B cell (primary cell): ENCODE measurements at regions not wholly inside any gene's neighbourhood (a gene's known extent, or its start where the extent isn't known, plus 50 kb on each side); places are given as distances from the start of the nearest gene placed in this dataset.

ENCODE experiments used
- ATAC-seq: fragments of 200-7000 bp; cut with Tn5 transposase; one replicate; pipeline ENCODE4 v1.10.0; 2021; ENCODE audit warnings: low read depth, mild to moderate bottlenecking, moderate number of reproducible peaks, moderate library complexity
- CTCF ChIA-PET: fragments of 350-600 bp; sonication (Branson Sonifier 250); formaldehyde crosslinking; loops from one replicate; lab custom pipeline; 2021; ENCODE audit warnings: antibody characterized with exemption, inconsistent platforms; lab: Charles Lee
- POLR2A ChIA-PET: fragments of 350-600 bp; sonication (Branson Sonifier 250); formaldehyde crosslinking; loops from one replicate; lab custom pipeline; 2021; ENCODE audit warnings: antibody characterized with exemption; lab: Charles Lee
- DNase-seq: peaks from one replicate; pipeline ENCODE4 v3.0.0; 2013
- H2AFZ ChIP-seq: 2 replicates; pipeline ENCODE4 v1.6.1; 2012; ENCODE audit warnings: mild to moderate bottlenecking, low read depth, low read length; ENCODE audit not compliant: insufficient read depth, poor library complexity, severe bottlenecking
- H3K27ac ChIP-seq, 2 donors: 1 replicate in 1 of 2; 2 replicates in 1 of 2; pipeline ENCODE4 v1.5.1; 2012 to 2013; ENCODE audit warnings: low read length in 2 of 2, mild to moderate bottlenecking in 2 of 2, moderate library complexity in 1 of 2
- H3K27me3 ChIP-seq, 4 experiments: fragments of 200-600 bp in 1 of 4; sonication (generic) in 1 of 4; replicated peaks in 1 of 4; 1 replicate in 2 of 4; 2 replicates in 2 of 4; pipeline versions ENCODE4 v1.6.1 to v1.7.0; 2013 to 2016; ENCODE audit warnings: low read length in 3 of 4, mild to moderate bottlenecking in 2 of 4, mixed read lengths in 1 of 4, moderate library complexity in 1 of 4; ENCODE audit not compliant: insufficient read depth in 4 of 4, control insufficient read depth in 3 of 4; ENCODE audit errors: control extremely low read depth in 1 of 4
- H3K36me3 ChIP-seq, 2 experiments: replicated peaks in 1 of 2; 1 replicate in 1 of 2; 2 replicates in 1 of 2; pipeline versions ENCODE4 v1.6.1 to v1.7.1; 2013; ENCODE audit warnings: low read length in 1 of 2; ENCODE audit not compliant: insufficient read depth in 2 of 2, control insufficient read depth in 1 of 2; ENCODE audit errors: control extremely low read depth in 1 of 2, extremely low read depth in 1 of 2
- H3K4me1 ChIP-seq, 2 donors: fragments of 200-600 bp in 1 of 2; sonication (generic) in 1 of 2; 1 replicate in 1 of 2; 2 replicates in 1 of 2; pipeline versions ENCODE4 v1.5.1 to v1.6.1; 2013 to 2017; ENCODE audit warnings: low read length in 2 of 2; ENCODE audit not compliant: control insufficient read depth in 2 of 2, insufficient read depth in 2 of 2
- H3K4me2 ChIP-seq: replicated peaks from 2 replicates; pipeline ENCODE3; 2012; ENCODE audit warnings: mild to moderate bottlenecking, low read depth, low read length; ENCODE audit not compliant: poor library complexity, severe bottlenecking
- H3K4me3 ChIP-seq, 5 experiments: fragments of 200-600 bp in 1 of 5; sonication (generic) in 1 of 5; 1 replicate in 3 of 5; 2 replicates in 2 of 5; pipeline versions ENCODE4 v1.5.1 to v1.7.0; 2011 to 2016; ENCODE audit warnings: low read length in 4 of 5, mild to moderate bottlenecking in 4 of 5, low read depth in 2 of 5, control low read depth in 1 of 5, moderate library complexity in 1 of 5; ENCODE audit not compliant: insufficient read depth in 1 of 5; ENCODE audit errors: control extremely low read depth in 1 of 5, extremely low read depth in 1 of 5
- H3K79me2 ChIP-seq: fragments of 200-600 bp; sonication (generic); one replicate; pipeline ENCODE4 v1.6.0; 2016; ENCODE audit warnings: low read length; ENCODE audit not compliant: control insufficient read depth, insufficient read depth
- H3K9ac ChIP-seq: fragments of 200-600 bp; sonication (generic); 2 replicates; pipeline ENCODE4 v1.6.1; 2017; ENCODE audit warnings: mild to moderate bottlenecking, low read length, moderate library complexity
- H3K9me3 ChIP-seq, 3 donors: one replicate each; pipeline versions ENCODE4 v1.6.1 to v1.7.1; 2013; ENCODE audit warnings: low read length in 2 of 3; ENCODE audit not compliant: control insufficient read depth in 2 of 3, insufficient read depth in 1 of 3; ENCODE audit errors: control extremely low read depth in 1 of 3
- H4K20me1 ChIP-seq: 2 replicates; pipeline ENCODE4 v1.6.0; 2012; ENCODE audit warnings: mild to moderate bottlenecking, low read length; ENCODE audit not compliant: insufficient read depth, control insufficient read depth, poor library complexity, severe bottlenecking
- H3K27ac Mint-ChIP-seq: one replicate; pipeline ENCODE4 v1.8.0; 2021; ENCODE audit warnings: mixed read lengths
- H3K27me3 Mint-ChIP-seq: one replicate; pipeline ENCODE4 v1.8.0; 2021; ENCODE audit warnings: mixed read lengths
- H3K4me1 Mint-ChIP-seq: one replicate; pipeline ENCODE4 v1.8.0; 2021; ENCODE audit warnings: mixed read lengths
- H3K4me3 Mint-ChIP-seq: one replicate; pipeline ENCODE4 v1.8.0; 2021; ENCODE audit warnings: mixed read lengths
- H3K9me3 Mint-ChIP-seq: one replicate; pipeline ENCODE4 v1.8.0; 2022; ENCODE audit warnings: mixed read lengths; ENCODE audit not compliant: insufficient read depth
- EZH2 ChIP-seq: IDR thresholded peaks from 2 replicates; pipeline ENCODE4 v1.6.1; 2012; ENCODE audit warnings: borderline replicate concordance, low read depth, mild to moderate bottlenecking, moderate library complexity, low read length; ENCODE audit not compliant: insufficient read depth, poor library complexity, severe bottlenecking
- WGBS: methylation state at CpG from one replicate; pipeline ENCODE4 v1.1.5; 2013; ENCODE audit warnings: missing lambda C conversion rate; ENCODE audit not compliant: insufficient coverage; 5-methylcytosine and 5-hydroxymethylcytosine counted together
- intact Hi-C: fragments of 100-400 bp; cut with micrococcal nuclease; formaldehyde crosslinking; loops from one replicate; pipeline ENCODE4 v1.10.0; 2022
- TF ChIP-seq, protein P1 (sequence below): fragments of 200-600 bp; IDR thresholded peaks from one replicate; pipeline ENCODE4 v1.8.0; 2022; ENCODE audit warnings: antibody characterized with exemption, mild to moderate bottlenecking

DNA sequence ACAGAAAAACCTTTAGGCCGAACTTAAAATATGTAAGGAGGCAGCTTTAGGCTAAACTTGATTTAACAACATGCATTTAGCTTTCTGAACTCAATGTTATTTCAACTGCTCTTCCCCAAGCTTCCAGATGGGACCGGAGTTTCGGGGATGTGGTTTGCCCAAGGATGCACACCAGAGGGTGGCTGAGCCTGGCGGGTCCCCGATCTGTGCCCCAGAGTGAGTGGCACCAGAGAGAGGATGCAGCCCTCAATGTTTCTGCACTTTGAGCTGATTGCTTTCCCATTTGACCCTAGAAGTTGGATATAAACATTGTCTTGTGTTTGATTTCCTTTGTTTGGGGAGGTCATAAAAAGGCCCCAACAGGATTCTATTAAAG is 348.0 kb upstream of the TNRC6C start:
- TF ChIP-seq, protein P1, sequence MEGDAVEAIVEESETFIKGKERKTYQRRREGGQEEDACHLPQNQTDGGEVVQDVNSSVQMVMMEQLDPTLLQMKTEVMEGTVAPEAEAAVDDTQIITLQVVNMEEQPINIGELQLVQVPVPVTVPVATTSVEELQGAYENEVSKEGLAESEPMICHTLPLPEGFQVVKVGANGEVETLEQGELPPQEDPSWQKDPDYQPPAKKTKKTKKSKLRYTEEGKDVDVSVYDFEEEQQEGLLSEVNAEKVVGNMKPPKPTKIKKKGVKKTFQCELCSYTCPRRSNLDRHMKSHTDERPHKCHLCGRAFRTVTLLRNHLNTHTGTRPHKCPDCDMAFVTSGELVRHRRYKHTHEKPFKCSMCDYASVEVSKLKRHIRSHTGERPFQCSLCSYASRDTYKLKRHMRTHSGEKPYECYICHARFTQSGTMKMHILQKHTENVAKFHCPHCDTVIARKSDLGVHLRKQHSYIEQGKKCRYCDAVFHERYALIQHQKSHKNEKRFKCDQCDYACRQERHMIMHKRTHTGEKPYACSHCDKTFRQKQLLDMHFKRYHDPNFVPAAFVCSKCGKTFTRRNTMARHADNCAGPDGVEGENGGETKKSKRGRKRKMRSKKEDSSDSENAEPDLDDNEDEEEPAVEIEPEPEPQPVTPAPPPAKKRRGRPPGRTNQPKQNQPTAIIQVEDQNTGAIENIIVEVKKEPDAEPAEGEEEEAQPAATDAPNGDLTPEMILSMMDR, result no peak
- no peak for TF ChIP-seq EZH2
- peaks cover 12% of the 10 kb centered on the region for H3K27me3 Mint-ChIP-seq
- H3K36me3 ChIP-seq, result no peaks in the 10 kb centered on the region
- no peaks in the 10 kb centered on the region for H3K9me3 Mint-ChIP-seq
- CTCF ChIA-PET, result interaction anchor here (0.8 to 1.7 kb wide), 4 partner anchors 9 to 409 kb away, joined by 3 to 4 read pairs (median 4); no protein-coding TSS in a partner anchor
- H3K4me1 Mint-ChIP-seq, result peaks cover 27% of the 10 kb centered on the region
- H3K4me2 ChIP-seq, result peak overlapping the region; percentile 81
- H3K4me3 Mint-ChIP-seq, result peak overlapping the region; percentile 93
- intact Hi-C loops, result no loop called here
- peak overlapping the region; percentile 36 to 54 for H3K27ac ChIP-seq
- H3K79me2 ChIP-seq, result no peaks in the 10 kb centered on the region
- H3K27me3 ChIP-seq, result no peaks in the 10 kb centered on the region
- H2AFZ ChIP-seq, result peak overlapping the region; percentile 76
- DNase-seq (no peak), ATAC-seq (peak; percentile 5)
- H3K4me3 ChIP-seq, result peak overlapping the region; percentile 21 to 59 (median 45)
- H3K4me1 ChIP-seq, result peaks cover 15 to 22% of the 10 kb centered on the region in 2 donors
- POLR2A ChIA-PET, result no interaction called here
- 23% methylated on average over 4 of the region's 5 CpGs for WGBS
- peak overlapping the region; percentile 89 for H3K27ac Mint-ChIP-seq
- no peaks in the 10 kb centered on the region for H4K20me1 ChIP-seq
- peak overlapping the region; percentile 62 for H3K9ac ChIP-seq
- peaks cover 0 to 11% (median 0%) of the 10 kb centered on the region in 3 donors for H3K9me3 ChIP-seq

DNA sequence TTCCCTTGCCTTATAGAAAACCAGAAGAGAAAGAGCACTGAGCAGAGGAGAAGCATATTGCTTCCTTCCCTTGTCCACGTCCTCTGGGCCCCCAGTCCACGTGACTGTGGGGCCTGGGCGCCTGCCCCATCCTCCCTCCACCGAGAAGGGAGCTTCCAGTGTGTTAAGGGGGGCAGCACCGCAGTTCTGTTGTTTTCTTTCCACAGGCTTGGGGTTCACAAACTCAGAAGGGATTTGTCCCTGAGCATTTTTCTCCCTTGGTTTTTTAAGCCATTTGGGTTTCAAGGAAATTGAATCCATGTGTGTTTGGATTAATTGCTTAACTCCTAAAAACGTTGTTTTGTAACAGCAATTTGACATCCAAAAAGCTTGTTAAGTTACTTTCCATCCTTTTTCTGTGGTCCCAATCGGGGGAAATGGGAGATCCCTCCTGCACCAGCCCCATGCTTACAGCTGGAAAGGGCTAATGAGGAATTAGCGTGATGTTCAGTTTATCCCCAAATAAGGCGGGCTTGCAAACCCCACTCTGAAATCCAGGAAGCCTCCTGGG is 347.5 kb upstream of the TNRC6C start:
- Histone ChIP-seq H2AFZ (peak overlapping the region; percentile 76), H3K9me3 (peaks cover 0 to 11% (median 0%) of the 10 kb centered on the region in 3 donors), H3K4me1 (peaks cover 15 to 22% of the 10 kb centered on the region in 2 donors), H3K36me3 (no peaks in the 10 kb centered on the region), H3K27me3 (no peaks in the 10 kb centered on the region), H4K20me1 (no peaks in the 10 kb centered on the region), H3K79me2 (no peaks in the 10 kb centered on the region), H3K27ac (peak overlapping the region; percentile 36 to 54), H3K9ac (peak overlapping the region; percentile 62), H3K4me2 (peak overlapping the region; percentile 81), H3K4me3 (peak overlapping the region in 2 of 5 experiments; percentile 37 to 59)
- intact Hi-C loops, result no loop called here
- DNase-seq, result no peak
- TF ChIP-seq, protein P1, result no peak
- TF ChIP-seq EZH2, result no peak
- ChIA-PET CTCF (interaction anchor here (0.8 to 1.7 kb wide), 4 partner anchors 9 to 409 kb away, joined by 3 to 4 read pairs (median 4); no protein-coding TSS in a partner anchor), POLR2A (no interaction called here)
- WGBS, result 46% methylated on average over 7 of the region's 9 CpGs
- no peak for ATAC-seq
- peaks cover 12% of the 10 kb centered on the region for H3K27me3 Mint-ChIP-seq
- peaks cover 27% of the 10 kb centered on the region for H3K4me1 Mint-ChIP-seq
- H3K4me3 Mint-ChIP-seq, result peak overlapping the region; percentile 93
- H3K27ac Mint-ChIP-seq, result peak overlapping the region; percentile 89
- no peaks in the 10 kb centered on the region for H3K9me3 Mint-ChIP-seq
